ENCODE measurements at regions not wholly inside any gene's neighbourhood (a gene's known extent, or its start where the extent isn't known, plus 50 kb on each side); places are given as distances from the start of the nearest gene placed in this dataset.

- TF ChIP-seq POU6F1 (CRISPR knock-in tag; IDR thresholded peaks at IDR 0.05; ENCODE audit: borderline replicate concordance, low read depth), result no peak
- TF ChIP-seq ZNF70 (CRISPR knock-in tag; IDR thresholded peaks at IDR 0.05), result no peak
- no peak for TF ChIP-seq OSR1 (CRISPR knock-in tag; IDR thresholded peaks at IDR 0.05)
Observed at GRCh38 chr2:234765279-234765678, 186.5 kb upstream of the SH3BP4 start (continued).

- TF ChIP-seq ZFP3 (CRISPR knock-in tag; IDR thresholded peaks at IDR 0.05) (no peak), ARNTL (CRISPR knock-in tag; IDR thresholded peaks at IDR 0.05; ENCODE audit: borderline replicate concordance, low read depth) (no peak), POU6F1 (CRISPR knock-in tag; IDR thresholded peaks at IDR 0.05; ENCODE audit: borderline replicate concordance, low read depth) (no peak), CSDC2 (CRISPR knock-in tag; IDR thresholded peaks at IDR 0.05) (no peak), PPARA (CRISPR knock-in tag; IDR thresholded peaks at IDR 0.05; ENCODE audit: borderline replicate concordance) (no peak), TOX (CRISPR knock-in tag; IDR thresholded peaks at IDR 0.05; ENCODE audit: borderline replicate concordance) (no peak), CSRNP3 (CRISPR knock-in tag; IDR thresholded peaks at IDR 0.05) (no peak), ESRRG (CRISPR knock-in tag; IDR thresholded peaks at IDR 0.05) (no peak), GLIS3 (CRISPR knock-in tag; IDR thresholded peaks at IDR 0.05) (no peak), TSHZ2 (CRISPR knock-in tag; IDR thresholded peaks at IDR 0.05) (no peak), ISL1 (CRISPR knock-in tag; IDR thresholded peaks at IDR 0.05) (no peak), RARB (CRISPR knock-in tag; IDR thresholded peaks at IDR 0.05) (no peak), OSR1 (CRISPR knock-in tag; IDR thresholded peaks at IDR 0.05) (no peak), TCF4 (CRISPR knock-in tag; IDR thresholded peaks at IDR 0.05; ENCODE audit: borderline replicate concordance) (no peak), PATZ1 (CRISPR knock-in tag; IDR thresholded peaks at IDR 0.05; ENCODE audit: borderline replicate concordance) (no peak)
- no peak for ATAC-seq
Observed at GRCh38 chr2:234764372-234764771, 187.4 kb upstream of the SH3BP4 start.

- no peak for ATAC-seq
Observed at GRCh38 chr2:234763002-234763873, 188.6 kb upstream of the SH3BP4 start.

More at GRCh38 chr2:234763002-234763873, 188.6 kb upstream of the SH3BP4 start:
- no peak for TF ChIP-seq ISL1 (CRISPR knock-in tag; IDR thresholded peaks at IDR 0.05)
- TF ChIP-seq ZC3H10 (CRISPR knock-in tag; IDR thresholded peaks at IDR 0.05), result no peak
- TF ChIP-seq POU6F1 (CRISPR knock-in tag; IDR thresholded peaks at IDR 0.05; ENCODE audit: borderline replicate concordance, low read depth), result no peak
- no peak for TF ChIP-seq PPARA (CRISPR knock-in tag; IDR thresholded peaks at IDR 0.05; ENCODE audit: borderline replicate concordance)
- no peak for TF ChIP-seq PATZ1 (CRISPR knock-in tag; IDR thresholded peaks at IDR 0.05; ENCODE audit: borderline replicate concordance)
- TF ChIP-seq ZFP30 (CRISPR knock-in tag; IDR thresholded peaks at IDR 0.05), result no peak
- no peak for TF ChIP-seq ZFP3 (CRISPR knock-in tag; IDR thresholded peaks at IDR 0.05)

Measured in SK-N-SH treated with all-trans-retinoic acid at 6 μM for 48 hours (cell line).